ENCODE measurements at regions not wholly inside any gene's neighbourhood (a gene's known extent, or its start where the extent isn't known, plus 50 kb on each side); places are given as distances from the start of the nearest gene placed in this dataset.

GRCh38 chr10:10786109-10787090 lies 231.3 kb upstream of the CELF2 start:
- peaks cover 2% of the 10 kb centered on the region for H3K9me3 ChIP-seq (ENCODE audit: control insufficient read depth, low read depth, low read length)
- H3K4me2 ChIP-seq (ENCODE audit: control insufficient read depth, extremely low read depth, insufficient read depth, low read depth, low read length), result peak overlapping the region; percentile 74
- H3K27me3 ChIP-seq (ENCODE audit: control insufficient read depth, extremely low read depth, insufficient read depth, low read length), result no peaks in the 10 kb centered on the region
- H3K79me2 ChIP-seq (ENCODE audit: control insufficient read depth, insufficient read depth, low read length), result peaks cover 17% of the 10 kb centered on the region
- peak overlapping the region; percentile 87 for H3K27ac ChIP-seq (ENCODE audit: control insufficient read depth, insufficient read depth, low read length)
- DNase-seq (ENCODE audit: low read depth, low spot score) (no peak), FAIRE-seq (peak; percentile 34)
- peaks cover 38% of the 10 kb centered on the region for H3K4me1 ChIP-seq (ENCODE audit: control insufficient read depth, extremely low read depth, insufficient read depth, low read length)
- no peak for TF ChIP-seq CTCF (optimal IDR thresholded peaks at IDR 0.05 in 1 of 3, IDR thresholded peaks at IDR 0.05 in 1 of 3, conservative IDR thresholded peaks at IDR 0.05 in 1 of 3; ENCODE audit: extremely low read depth in 1 of 3, insufficient read depth in 2 of 3, low read length in 3 of 3)
- no peak for TF ChIP-seq EZH2 (IDR thresholded peaks at IDR 0.05; ENCODE audit: low read length)
- no peak overlapping the region for H2AFZ ChIP-seq (ENCODE audit: control insufficient read depth, low read length)
- no peaks in the 10 kb centered on the region for H3K9me1 ChIP-seq (ENCODE audit: control insufficient read depth, extremely low read depth, insufficient read depth, low read length)
- H3K4me3 ChIP-seq (ENCODE audit: control insufficient read depth in 2 of 3, extremely low read depth in 1 of 3, insufficient read depth in 2 of 3, low read depth in 1 of 3, low read length in 3 of 3), result peak overlapping the region in 2 of 3 experiments; percentile 18 to 34
- H3K36me3 ChIP-seq (ENCODE audit: control insufficient read depth in 2 of 2, extremely low read depth in 1 of 2, insufficient read depth in 2 of 2, low read length in 2 of 2), result peaks cover 7 to 17% of the 10 kb centered on the region in 2 experiments
- peak overlapping the region; percentile 41 for H3K9ac ChIP-seq (ENCODE audit: control insufficient read depth, extremely low read depth, insufficient read depth, low read length)
- H4K20me1 ChIP-seq (ENCODE audit: control insufficient read depth, extremely low read depth, insufficient read depth, low read length), result no peaks in the 10 kb centered on the region
- dilution Hi-C loops (cut with MboI; ENCODE audit: extremely low pct_ligation_motif_present, low sequenced_read_pairs), result no loop called here

- TF ChIP-seq EZH2 (IDR thresholded peaks at IDR 0.05; ENCODE audit: low read length) (no peak), CTCF (optimal IDR thresholded peaks at IDR 0.05 in 1 of 3, IDR thresholded peaks at IDR 0.05 in 1 of 3, conservative IDR thresholded peaks at IDR 0.05 in 1 of 3; ENCODE audit: extremely low read depth in 1 of 3, insufficient read depth in 2 of 3, low read length in 3 of 3) (no peak)
- no peaks in the 10 kb centered on the region for H4K20me1 ChIP-seq (ENCODE audit: control insufficient read depth, extremely low read depth, insufficient read depth, low read length)
- peak overlapping the region; percentile 22 for H3K9ac ChIP-seq (ENCODE audit: control insufficient read depth, extremely low read depth, insufficient read depth, low read length)
- peak overlapping the region; percentile 87 for H3K27ac ChIP-seq (ENCODE audit: control insufficient read depth, insufficient read depth, low read length)
- peaks cover 19% of the 10 kb centered on the region for H3K79me2 ChIP-seq (ENCODE audit: control insufficient read depth, insufficient read depth, low read length)
- no peak overlapping the region for H3K4me3 ChIP-seq (ENCODE audit: control insufficient read depth in 2 of 3, extremely low read depth in 1 of 3, insufficient read depth in 2 of 3, low read depth in 1 of 3, low read length in 3 of 3)
- no peaks in the 10 kb centered on the region for H3K9me1 ChIP-seq (ENCODE audit: control insufficient read depth, extremely low read depth, insufficient read depth, low read length)
- dilution Hi-C loops (cut with MboI; ENCODE audit: extremely low pct_ligation_motif_present, low sequenced_read_pairs), result no loop called here
- H2AFZ ChIP-seq (ENCODE audit: control insufficient read depth, low read length), result no peak overlapping the region
- peak overlapping the region; percentile 74 for H3K4me2 ChIP-seq (ENCODE audit: control insufficient read depth, extremely low read depth, insufficient read depth, low read depth, low read length)
- DNase-seq (ENCODE audit: low read depth, low spot score) (no peak), FAIRE-seq (peak; percentile 29)
- H3K36me3 ChIP-seq (ENCODE audit: control insufficient read depth in 2 of 2, extremely low read depth in 1 of 2, insufficient read depth in 2 of 2, low read length in 2 of 2), result peaks cover 7 to 19% of the 10 kb centered on the region in 2 experiments
- no peaks in the 10 kb centered on the region for H3K9me3 ChIP-seq (ENCODE audit: control insufficient read depth, low read depth, low read length)
- H3K27me3 ChIP-seq (ENCODE audit: control insufficient read depth, extremely low read depth, insufficient read depth, low read length), result no peaks in the 10 kb centered on the region
- H3K4me1 ChIP-seq (ENCODE audit: control insufficient read depth, extremely low read depth, insufficient read depth, low read length), result peaks cover 50% of the 10 kb centered on the region
Measured at GRCh38 chr10:10787586-10787985, 230.1 kb upstream of the CELF2 start.
